ENCODE measurements at regions not wholly inside any gene's neighbourhood (a gene's known extent, or its start where the extent isn't known, plus 50 kb on each side); places are given as distances from the start of the nearest gene placed in this dataset.
"Not testable (repeated sequence)": the region's sequence is repeated elsewhere in the genome, so short reads cannot be mapped to it uniquely, and the experiment has no call there.

DNA sequence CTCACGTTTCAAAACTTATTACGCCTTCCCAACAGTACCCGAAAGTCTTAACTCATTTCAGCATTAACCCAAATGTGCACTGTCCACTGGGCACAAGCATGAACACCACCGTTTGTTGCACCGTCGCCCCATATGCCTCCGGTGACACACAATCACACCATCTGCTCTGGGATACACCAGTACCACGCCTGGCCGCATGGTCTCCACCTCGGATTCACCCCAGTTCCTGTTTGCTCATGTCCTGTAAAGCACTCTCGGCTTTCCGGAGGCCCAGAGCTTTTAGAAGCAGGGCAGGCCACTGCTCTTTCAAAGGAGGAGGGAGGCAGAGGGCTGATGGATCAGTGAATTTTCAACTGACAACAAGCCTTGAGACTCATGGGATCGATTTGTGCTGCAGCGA lies 1570.0 kb upstream of the DEFB115 start:
- Histone ChIP-seq H3K36me3 (ENCODE audit: insufficient read depth, low read length) (no peaks in the 10 kb centered on the region), H3K4me1 (ENCODE audit: insufficient read depth, low read length) (peaks cover 1% of the 10 kb centered on the region), H3K4me3 (ENCODE audit: low read length) (no peak overlapping the region), H3K27me3 (ENCODE audit: insufficient read depth, low read length) (no peaks in the 10 kb centered on the region), H2AFZ (ENCODE audit: low read depth, low read length) (no peak overlapping the region), H3K9me3 (ENCODE audit: low read length) (peaks cover 9% of the 10 kb centered on the region)

DNA sequence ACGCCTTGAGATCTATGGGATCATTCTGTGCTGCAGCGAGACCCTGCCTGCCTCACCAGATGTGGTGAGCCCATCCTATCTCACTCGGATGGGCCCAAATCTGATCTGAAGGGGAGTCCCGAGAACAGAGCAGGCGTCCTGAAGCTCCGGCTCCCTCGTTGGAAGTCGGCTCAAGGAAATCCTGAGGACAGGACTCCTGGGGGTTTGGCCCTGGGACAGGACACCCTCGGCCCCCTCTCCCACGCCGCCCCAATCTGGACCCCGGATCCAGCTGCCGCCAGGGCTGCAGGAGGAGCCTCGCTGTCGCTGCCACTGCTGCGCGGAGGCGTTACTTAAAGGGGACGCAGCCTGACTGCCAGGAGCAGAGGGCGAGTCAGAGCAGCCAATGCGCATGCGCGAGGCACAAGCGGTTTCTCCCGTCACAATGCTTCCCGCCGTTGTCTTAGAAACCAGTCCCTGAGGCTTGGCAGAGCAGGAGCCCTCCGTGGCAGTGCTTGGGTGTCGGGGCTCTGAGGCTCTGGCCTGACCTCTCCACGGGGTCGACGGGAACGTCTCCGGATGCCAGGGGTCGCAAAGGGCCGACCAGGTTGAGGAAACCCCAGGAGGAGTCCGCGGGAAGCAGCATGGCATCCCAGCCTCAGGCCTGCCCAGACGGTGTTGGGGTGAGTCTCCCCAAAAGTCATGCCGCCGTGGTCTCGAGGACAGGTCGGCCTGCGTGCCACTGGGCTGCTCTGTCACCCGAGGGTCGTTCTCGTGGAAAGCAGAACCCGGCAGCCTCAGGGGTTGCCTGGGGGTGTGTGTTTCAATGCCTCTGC lies 1567.8 kb upstream of the DEFB115 start:
- H3K36me3 ChIP-seq (ENCODE audit: insufficient read depth, low read length): no peaks in the 10 kb centered on the region
- no peak overlapping the region for H2AFZ ChIP-seq (ENCODE audit: low read depth, low read length)
- H3K27me3 ChIP-seq (ENCODE audit: insufficient read depth, low read length): no peaks in the 10 kb centered on the region
- H3K4me1 ChIP-seq (ENCODE audit: insufficient read depth, low read length): peaks cover 3% of the 10 kb centered on the region
- no peak overlapping the region for H3K4me3 ChIP-seq (ENCODE audit: low read length)
- peaks cover 9% of the 10 kb centered on the region for H3K9me3 ChIP-seq (ENCODE audit: low read length)

DNA sequence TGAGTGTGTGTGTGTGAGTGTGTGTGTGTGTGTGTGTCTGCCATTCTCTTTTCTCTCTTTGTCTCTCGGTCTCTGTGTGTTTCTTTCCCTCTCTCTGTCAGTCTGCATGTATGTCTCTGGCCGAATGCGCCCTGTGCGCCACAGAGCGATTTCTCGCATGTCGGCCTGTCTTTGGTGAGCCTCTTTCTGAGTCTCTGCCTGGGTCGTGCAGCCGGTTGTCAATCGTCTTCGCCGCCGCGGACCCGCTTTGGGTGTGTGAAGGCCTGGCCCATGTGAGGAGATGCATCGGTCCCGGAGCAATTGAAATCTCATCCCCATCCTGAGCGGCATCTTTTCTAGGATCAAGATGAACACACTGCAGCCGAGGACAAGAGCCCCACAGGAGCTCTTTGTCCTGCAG lies 1567.2 kb upstream of the DEFB115 start:
- Histone ChIP-seq H3K27me3 (ENCODE audit: insufficient read depth, low read length) (no peaks in the 10 kb centered on the region), H2AFZ (ENCODE audit: low read depth, low read length) (no peak overlapping the region), H3K4me1 (ENCODE audit: insufficient read depth, low read length) (peaks cover 3% of the 10 kb centered on the region), H3K4me3 (ENCODE audit: low read length) (no peak overlapping the region), H3K9me3 (ENCODE audit: low read length) (peaks cover 9% of the 10 kb centered on the region), H3K36me3 (ENCODE audit: insufficient read depth, low read length) (no peaks in the 10 kb centered on the region)

DNA sequence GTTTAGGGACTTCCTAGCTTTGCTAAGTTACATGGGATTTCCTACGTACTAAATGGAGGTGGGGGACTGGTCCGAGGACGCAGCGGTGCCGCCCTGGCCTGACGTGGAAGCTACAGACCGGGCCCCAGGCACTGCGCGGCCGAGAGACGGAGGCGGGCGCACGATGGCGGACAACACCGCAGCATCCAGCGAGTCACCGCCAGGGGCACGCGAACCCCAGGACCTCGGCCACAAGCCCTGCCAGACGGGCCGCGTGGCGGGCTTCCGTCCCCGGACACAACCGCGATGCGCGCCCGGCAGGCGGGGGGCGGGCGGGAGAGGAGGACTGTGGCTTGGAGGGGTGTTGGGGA lies 1516.9 kb upstream of the DEFB115 start:
- Histone ChIP-seq H3K4me3 (ENCODE audit: low read length) (no peak overlapping the region), H3K36me3 (ENCODE audit: insufficient read depth, low read length) (no peaks in the 10 kb centered on the region), H2AFZ (ENCODE audit: low read depth, low read length) (no peak overlapping the region), H3K9me3 (ENCODE audit: low read length) (peaks cover 3% of the 10 kb centered on the region), H3K4me1 (ENCODE audit: insufficient read depth, low read length) (no peaks in the 10 kb centered on the region), H3K27me3 (ENCODE audit: insufficient read depth, low read length) (no peaks in the 10 kb centered on the region)

DNA sequence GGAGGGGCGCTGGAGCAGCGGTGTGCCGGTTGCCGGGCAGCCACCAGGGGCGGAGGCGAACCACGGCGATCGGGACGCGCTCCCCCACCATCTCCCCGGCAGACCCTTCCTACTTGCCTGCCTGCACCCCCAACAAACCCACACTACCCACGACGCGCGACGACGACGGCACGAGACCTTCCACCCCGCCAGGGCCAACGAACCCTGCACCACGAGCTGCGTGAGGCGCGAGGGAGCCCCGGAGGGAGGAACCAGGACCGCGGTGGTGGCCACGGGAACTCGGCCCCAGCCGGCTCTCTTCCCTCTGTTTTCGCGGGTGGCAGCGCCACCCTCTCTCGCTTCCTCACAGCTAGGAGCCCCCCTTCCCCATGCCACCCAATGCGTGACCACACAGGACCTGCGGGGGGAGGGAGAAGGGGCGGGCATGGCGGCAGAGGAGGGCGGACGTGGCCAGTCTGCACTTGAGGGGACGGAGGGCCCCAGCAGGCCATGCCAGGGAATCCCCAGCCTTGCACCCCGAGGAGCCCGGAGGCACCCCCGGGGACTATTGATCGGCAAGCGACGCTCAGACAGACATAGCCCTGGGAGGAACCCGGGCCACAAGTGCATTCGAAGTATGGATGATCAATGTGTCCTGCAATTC lies 1516.4 kb upstream of the DEFB115 start:
- Histone ChIP-seq H3K27me3 (ENCODE audit: insufficient read depth, low read length) (no peaks in the 10 kb centered on the region), H3K4me1 (ENCODE audit: insufficient read depth, low read length) (no peaks in the 10 kb centered on the region), H3K4me3 (ENCODE audit: low read length) (no peak overlapping the region), H2AFZ (ENCODE audit: low read depth, low read length) (no peak overlapping the region), H3K9me3 (ENCODE audit: low read length) (peaks cover 3% of the 10 kb centered on the region), H3K36me3 (ENCODE audit: insufficient read depth, low read length) (no peaks in the 10 kb centered on the region)

DNA sequence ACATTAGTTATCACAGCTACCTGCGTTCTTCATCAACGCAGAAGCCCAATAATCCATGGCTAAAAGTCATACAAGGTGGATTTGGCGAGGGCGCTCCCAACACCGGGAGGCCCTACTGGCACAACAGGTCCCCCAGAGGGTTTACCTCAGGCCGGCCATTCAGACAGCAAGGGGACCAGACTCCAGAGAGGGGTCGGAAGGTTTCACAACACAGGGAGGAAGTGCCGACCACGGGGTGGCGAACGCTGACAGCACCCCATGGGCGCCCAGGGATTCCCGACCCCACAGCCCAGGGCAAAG lies 1515.9 kb upstream of the DEFB115 start:
- H3K4me1 ChIP-seq (ENCODE audit: insufficient read depth, low read length): no peaks in the 10 kb centered on the region
- no peaks in the 10 kb centered on the region for H3K36me3 ChIP-seq (ENCODE audit: insufficient read depth, low read length)
- H2AFZ ChIP-seq (ENCODE audit: low read depth, low read length): no peak overlapping the region
- no peak overlapping the region for H3K4me3 ChIP-seq (ENCODE audit: low read length)
- no peaks in the 10 kb centered on the region for H3K27me3 ChIP-seq (ENCODE audit: insufficient read depth, low read length)
- peaks cover 3% of the 10 kb centered on the region for H3K9me3 ChIP-seq (ENCODE audit: low read length)

DNA sequence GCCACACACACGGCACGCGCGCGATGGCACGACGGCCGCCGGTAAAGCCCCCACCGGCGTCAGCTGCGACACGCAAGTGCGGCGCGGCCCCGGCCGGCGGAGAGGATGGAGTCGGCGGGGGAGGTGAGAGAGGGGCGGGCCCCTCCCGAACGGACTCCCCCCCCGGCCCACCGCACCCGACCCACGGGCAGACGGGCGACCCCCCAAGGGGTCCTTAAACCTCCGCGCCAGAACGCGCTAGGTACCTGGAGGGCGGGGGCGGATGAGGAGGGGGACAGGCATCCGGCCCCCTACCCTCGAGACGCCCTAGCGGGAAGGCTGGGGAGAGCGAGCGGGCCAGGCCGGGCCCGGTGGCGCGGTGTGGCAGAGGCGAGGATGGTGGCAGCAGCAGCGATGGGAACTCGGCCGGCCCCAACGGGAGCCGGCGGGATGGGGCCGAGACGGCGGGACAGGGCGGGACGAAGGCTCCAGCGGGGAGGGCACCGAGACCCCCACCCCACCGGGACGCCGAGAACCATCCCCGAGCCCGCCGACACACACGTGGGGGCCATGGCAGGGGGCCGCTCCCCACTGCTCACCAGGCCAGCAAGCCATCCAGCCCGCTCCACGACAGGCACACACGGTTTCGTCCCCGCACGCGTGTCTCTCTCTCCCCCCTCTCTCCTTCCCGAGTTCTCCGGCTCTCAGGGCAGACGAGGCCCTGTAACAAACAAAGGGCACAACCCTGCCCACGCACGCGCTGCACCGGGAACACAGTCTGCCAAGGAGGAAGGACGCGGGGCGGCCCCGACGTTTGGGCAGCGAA lies 1515.4 kb upstream of the DEFB115 start:
- no peaks in the 10 kb centered on the region for H3K36me3 ChIP-seq (ENCODE audit: insufficient read depth, low read length)
- H3K27me3 ChIP-seq (ENCODE audit: insufficient read depth, low read length): no peaks in the 10 kb centered on the region
- no peaks in the 10 kb centered on the region for H3K4me1 ChIP-seq (ENCODE audit: insufficient read depth, low read length)
- H2AFZ ChIP-seq (ENCODE audit: low read depth, low read length): no peak overlapping the region
- no peak overlapping the region for H3K4me3 ChIP-seq (ENCODE audit: low read length)
- peaks cover 3% of the 10 kb centered on the region for H3K9me3 ChIP-seq (ENCODE audit: low read length)

DNA sequence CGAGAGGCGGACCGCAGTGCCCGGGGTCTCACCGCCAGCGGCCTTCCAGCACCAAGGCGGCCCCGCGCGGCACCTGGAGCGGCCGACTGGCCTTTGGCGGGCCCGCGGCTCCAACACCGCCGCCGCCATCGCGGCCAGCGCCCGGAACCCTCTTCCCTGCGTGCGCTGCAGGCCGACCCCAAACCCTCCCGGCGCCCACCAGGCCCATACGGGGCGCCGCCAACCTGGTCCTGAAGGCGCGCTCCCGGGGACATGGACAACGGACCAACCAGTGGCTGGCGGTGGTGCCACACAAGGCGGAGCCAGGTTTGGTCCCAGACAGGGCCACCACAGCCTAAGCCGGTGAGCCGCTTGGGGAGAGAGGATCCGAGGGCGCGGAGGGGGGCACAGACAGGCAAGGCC lies 1514.8 kb upstream of the DEFB115 start:
- H3K4me3 ChIP-seq (ENCODE audit: low read length): no peak overlapping the region
- H3K9me3 ChIP-seq (ENCODE audit: low read length): peaks cover 3% of the 10 kb centered on the region
- H3K27me3 ChIP-seq (ENCODE audit: insufficient read depth, low read length): no peaks in the 10 kb centered on the region
- no peaks in the 10 kb centered on the region for H3K36me3 ChIP-seq (ENCODE audit: insufficient read depth, low read length)
- no peaks in the 10 kb centered on the region for H3K4me1 ChIP-seq (ENCODE audit: insufficient read depth, low read length)
- H2AFZ ChIP-seq (ENCODE audit: low read depth, low read length): no peak overlapping the region

DNA sequence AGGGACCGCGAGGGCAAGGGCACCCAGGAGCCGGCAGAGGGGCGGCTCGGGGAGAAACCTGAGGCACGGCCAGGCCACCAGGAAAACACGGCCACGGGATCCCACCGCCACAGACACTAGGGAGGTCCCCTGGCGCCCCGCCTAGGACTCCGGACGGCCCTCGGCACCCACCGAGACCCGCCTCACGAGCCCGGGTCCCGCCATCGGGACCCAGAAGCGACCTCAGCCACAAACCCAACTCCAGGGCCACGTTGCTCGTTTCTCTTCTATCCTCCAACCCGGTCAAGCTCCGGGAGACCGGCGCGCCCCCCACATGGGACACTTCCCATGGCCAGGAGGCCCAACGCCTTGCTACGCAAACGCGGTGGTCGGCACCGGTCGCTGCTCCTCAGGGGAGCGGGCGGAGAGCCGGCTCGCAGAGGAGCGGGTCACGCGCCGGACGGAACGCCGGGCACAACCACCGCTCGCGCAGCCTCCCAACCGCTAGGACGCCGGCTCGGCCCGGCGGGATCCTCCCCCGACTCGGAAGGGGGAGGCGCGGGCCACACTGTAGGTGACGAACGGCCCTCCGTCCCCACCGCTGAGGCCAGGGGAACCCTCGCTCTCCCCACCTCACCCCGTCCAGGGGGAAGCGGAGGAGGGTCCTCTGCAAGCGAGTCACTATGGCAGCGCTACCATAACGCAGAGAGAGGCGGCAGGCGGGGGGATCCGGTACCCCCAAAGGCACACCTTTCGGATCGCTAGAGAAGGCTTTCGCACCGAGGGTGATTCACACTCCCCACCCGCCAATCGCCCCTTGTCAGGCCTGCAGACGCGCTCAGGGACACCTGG lies 1514.1 kb upstream of the DEFB115 start:
- Histone ChIP-seq H3K4me1 (ENCODE audit: insufficient read depth, low read length) (no peaks in the 10 kb centered on the region), H2AFZ (ENCODE audit: low read depth, low read length) (no peak overlapping the region), H3K4me3 (ENCODE audit: low read length) (no peak overlapping the region), H3K27me3 (ENCODE audit: insufficient read depth, low read length) (no peaks in the 10 kb centered on the region), H3K36me3 (ENCODE audit: insufficient read depth, low read length) (no peaks in the 10 kb centered on the region), H3K9me3 (ENCODE audit: low read length) (peaks cover 3% of the 10 kb centered on the region)

DNA sequence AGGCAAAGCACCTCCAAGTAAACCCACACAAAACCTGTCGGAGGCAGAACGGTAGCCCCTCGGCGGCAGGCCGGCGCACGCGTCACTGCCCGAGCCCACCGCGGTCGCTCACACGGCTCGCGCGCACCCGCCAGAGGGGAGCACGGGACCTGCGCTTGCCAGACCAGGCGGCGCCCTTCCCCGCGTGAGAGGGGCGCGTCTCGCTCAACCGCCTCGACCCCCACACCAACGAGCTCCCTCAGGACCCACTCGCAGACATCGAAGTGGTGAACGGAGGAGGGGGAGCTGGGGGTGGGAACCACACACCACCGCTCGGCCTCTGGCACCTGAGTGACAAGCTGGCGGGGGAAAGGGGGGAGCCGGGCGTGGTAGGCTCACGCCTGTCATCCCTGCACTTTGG lies 1513.4 kb upstream of the DEFB115 start:
- Histone ChIP-seq H3K4me3 (ENCODE audit: low read length) (no peak overlapping the region), H3K4me1 (ENCODE audit: insufficient read depth, low read length) (no peaks in the 10 kb centered on the region), H3K9me3 (ENCODE audit: low read length) (peaks cover 3% of the 10 kb centered on the region), H2AFZ (ENCODE audit: low read depth, low read length) (no peak overlapping the region), H3K27me3 (ENCODE audit: insufficient read depth, low read length) (no peaks in the 10 kb centered on the region), H3K36me3 (ENCODE audit: insufficient read depth, low read length) (no peaks in the 10 kb centered on the region)

DNA sequence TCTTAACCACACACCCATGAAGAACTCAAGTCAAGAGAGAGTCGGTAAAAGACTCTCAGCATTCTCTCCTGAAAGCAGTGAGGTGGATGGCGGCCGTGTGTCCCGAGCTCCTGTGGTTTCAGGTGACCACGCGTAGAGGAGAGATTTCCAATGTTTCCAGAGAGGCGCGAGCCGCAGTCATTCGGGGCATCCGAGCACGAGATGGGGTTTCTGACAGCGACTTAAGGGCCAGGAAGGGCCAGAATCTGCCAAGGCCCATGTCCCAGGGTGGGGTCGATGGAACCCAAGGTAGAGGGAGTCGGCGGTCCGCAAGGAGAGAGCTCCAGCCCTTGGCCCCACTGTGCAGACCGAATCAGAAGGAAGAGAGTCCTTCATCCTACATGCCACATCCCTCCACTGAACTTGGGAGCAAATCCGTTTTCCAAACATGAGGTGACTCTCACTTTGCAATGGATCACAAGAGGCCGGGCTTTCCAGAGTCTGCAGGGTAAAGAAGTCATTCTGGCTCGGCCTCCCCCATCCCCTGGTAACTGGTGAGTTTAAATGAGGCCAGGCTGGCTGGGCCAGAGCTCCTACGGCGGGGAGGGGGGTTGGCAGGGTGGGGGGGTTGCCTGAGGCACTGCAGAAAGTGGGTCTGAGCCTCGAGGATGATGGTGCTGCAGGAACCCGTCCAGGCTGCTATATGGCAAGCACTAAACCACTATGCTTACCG lies 1511.8 kb upstream of the DEFB115 start:
- not testable (repeated sequence) for H2AFZ ChIP-seq (ENCODE audit: low read depth, low read length); H3K9me3 ChIP-seq (ENCODE audit: low read length); H3K4me3 ChIP-seq (ENCODE audit: low read length); H3K27me3 ChIP-seq (ENCODE audit: insufficient read depth, low read length); H3K36me3 ChIP-seq (ENCODE audit: insufficient read depth, low read length); H3K4me1 ChIP-seq (ENCODE audit: insufficient read depth, low read length)

DNA sequence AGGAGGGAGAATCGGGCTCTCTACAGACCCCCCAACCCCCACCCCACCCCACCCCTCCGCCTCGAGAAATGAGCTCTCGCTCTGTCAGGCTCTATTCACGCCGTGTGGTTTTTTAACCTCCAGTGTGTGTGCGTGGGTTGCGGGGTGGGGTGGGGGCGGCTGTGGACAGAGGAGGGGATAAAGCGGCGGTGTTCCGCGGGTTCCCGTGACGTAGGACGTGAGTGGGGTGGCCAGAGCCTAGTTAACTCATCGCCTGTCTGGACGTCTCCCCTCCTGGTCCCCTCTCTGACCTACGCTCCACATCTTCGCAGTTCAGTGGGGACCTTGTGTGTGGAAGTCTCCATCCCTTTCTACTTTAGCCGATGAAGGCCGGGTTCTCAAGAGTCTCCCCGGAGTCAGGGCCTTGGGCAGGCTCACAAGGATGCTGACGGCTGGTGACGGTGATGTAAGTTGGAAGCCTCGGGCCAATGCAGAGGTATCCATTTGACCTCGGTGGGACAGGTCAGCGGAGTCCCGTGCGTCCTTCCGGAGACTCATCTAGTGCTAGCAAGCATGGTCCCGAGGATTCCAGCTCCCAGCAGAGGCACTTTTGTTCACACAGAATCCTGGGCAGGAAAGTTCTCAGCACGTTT lies 1507.1 kb upstream of the DEFB115 start:
- Histone ChIP-seq H3K9me3 (ENCODE audit: low read length) (peaks cover 3% of the 10 kb centered on the region), H2AFZ (ENCODE audit: low read depth, low read length) (no peak overlapping the region), H3K4me3 (ENCODE audit: low read length) (no peak overlapping the region), H3K27me3 (ENCODE audit: insufficient read depth, low read length) (no peaks in the 10 kb centered on the region), H3K4me1 (ENCODE audit: insufficient read depth, low read length) (peaks cover 3% of the 10 kb centered on the region), H3K36me3 (ENCODE audit: insufficient read depth, low read length) (no peaks in the 10 kb centered on the region)

All from neuron (in vitro differentiated cells).